Heart right ventricle (tissue), 16 donors: ENCODE measurements at regions not wholly inside any gene's neighbourhood (a gene's known extent, or its start where the extent isn't known, plus 50 kb on each side); places are given as distances from the start of the nearest gene placed in this dataset.
"Not testable (repeated sequence)": the region's sequence is repeated elsewhere in the genome, so short reads cannot be mapped to it uniquely, and the experiment has no call there.

Source experiments
- ATAC-seq, 8 donors: fragments of 200-7000 bp; cut with Tn5 transposase; one replicate each; pipeline ENCODE4 v1.9.1; 2020; ENCODE audit warnings: mild to moderate bottlenecking in 8 of 8, moderate library complexity in 8 of 8, moderate number of reproducible peaks in 1 of 8
- DNase-seq, 2 donors: peaks; one replicate each; pipeline ENCODE4 v3.0.0-alpha.2; 2020
- H3K27ac ChIP-seq, 10 donors: fragments of 200-600 bp; sonication (generic) in 2 of 10; one replicate each; pipeline versions ENCODE4 v1.5.0 to v1.8.0; 2020 to 2022; ENCODE audit warnings: mild to moderate bottlenecking in 3 of 10
- H3K27me3 ChIP-seq, 7 donors: fragments of 200-600 bp; one replicate each; pipeline ENCODE4 v1.8.0; 2021 to 2022; ENCODE audit warnings: mild to moderate bottlenecking in 2 of 7
- H3K36me3 ChIP-seq, 9 donors: fragments of 200-600 bp; sonication (generic) in 1 of 9; one replicate each; pipeline versions ENCODE4 v1.5.0 to v1.8.0; 2020 to 2022; ENCODE audit warnings: mild to moderate bottlenecking in 2 of 9
- H3K4me1 ChIP-seq, 9 donors: fragments of 200-600 bp; sonication (generic) in 1 of 9; one replicate each; pipeline versions ENCODE4 v1.5.0 to v1.8.0; 2020 to 2022; ENCODE audit warnings: mild to moderate bottlenecking in 4 of 9
- H3K4me3 ChIP-seq, 10 donors: fragments of 200-600 bp; sonication (generic) in 2 of 10; one replicate each; pipeline versions ENCODE4 v1.5.0 to v1.8.0; 2020 to 2022; ENCODE audit warnings: mild to moderate bottlenecking in 7 of 10, moderate library complexity in 2 of 10
- H3K9me3 ChIP-seq, 11 donors: fragments of 200-600 bp in 10 of 11; sonication (generic) in 2 of 11; one replicate each; pipeline versions ENCODE4 v1.5.0 to v1.8.0; 2013 to 2022; ENCODE audit warnings: mild to moderate bottlenecking in 2 of 11, control low read depth in 1 of 11, moderate library complexity in 1 of 11
- WGBS, 2 donors: extraction: QIAGEN DNeasy Blood & Tissue Kit; methylation state at CpG; one replicate each; pipeline ENCODE4 v1.1.7; 2013; ENCODE audit warnings: inconsistent platforms in 1 of 2; 5-methylcytosine and 5-hydroxymethylcytosine counted together
- intact Hi-C, 10 donors: fragments of 100-400 bp; cut with DNase I; formaldehyde crosslinking; loops; one replicate each; pipeline versions ENCODE4 v1.11.1 to v1.14.2; 2022
- TF ChIP-seq, protein P1 (sequence below), 9 donors: fragments of 200-600 bp; sonication (generic) in 2 of 9; IDR thresholded peaks; one replicate each; pipeline versions ENCODE4 v1.5.0 to v1.8.0; 2021 to 2022; ENCODE audit warnings: antibody characterized with exemption in 9 of 9, mild to moderate bottlenecking in 5 of 9, moderate library complexity in 1 of 9
- donor health status: Arrhythmogenic right ventricular cardiomyopathy.
- donor health status: ischemic (EF 13 %, LVEDD 7.1; RV severe dilation, severe dysfunction).
- donor health status: healthy with polysubstance abuse.
- donor health status: DM: no; HTN: yes; CAD: no.
- donor health status: DM: no; HTN: no; CAD: no.
- donor health status: ischemic (EF 25% LVEDD 6.9; RV normal size, moderate dysfunction).
- donor health status: ischemic (EF 25% LVEDD 5.7; RV mildly dilated, moderate dysfunction).
- donor health status: healthy.
- donor health status: DM: yes; HTN: yes; CAD: no.
- donor health status: Ischemic cardiomyopathy.
- donor health status: ischemic (EF 35%, LVEDD 5.7; RV mildly dilated, moderate dysfunction).
- donor health status: nonischemic (EF 11% LVEDD 7.7; RV severe dilation, severe dysfunction).
- donor health status: DM: yes; HTN: yes; CAD: no.
- donor health status: PGD.
- donor health status: ischemic (EF 29% LVEDD 5.4; RV normal size, mild dysfunction).
- donor health status: nonischemic (EF 23%, LVEDD 6.1; RV moderate dilation, normal function).

DNA sequence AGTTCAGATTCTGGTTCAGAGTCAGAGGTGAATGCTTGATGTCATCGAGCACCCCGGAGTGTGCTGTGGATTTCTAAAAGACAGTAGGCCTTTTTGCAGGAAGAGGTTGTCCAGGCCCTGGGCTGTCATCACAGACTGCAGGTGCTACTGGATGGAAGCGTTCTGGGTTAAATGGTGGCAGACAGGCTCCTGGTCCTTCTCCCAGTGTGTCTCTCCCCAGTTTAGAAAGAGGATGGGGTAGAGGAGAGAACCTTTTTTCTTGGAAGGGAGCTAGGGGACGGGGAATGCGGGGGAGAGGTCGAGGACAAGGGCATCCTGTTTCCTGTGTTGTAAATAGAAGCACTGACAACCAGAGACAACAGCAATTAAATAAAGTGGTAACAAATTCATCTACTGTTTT, 102.3 kb upstream of the NUDT6 start:
- no peaks in the 10 kb centered on the region for H3K9me3 ChIP-seq
- WGBS, 2 donors: 18 to 33% methylated on average over 6 of the region's 6 CpGs

DNA sequence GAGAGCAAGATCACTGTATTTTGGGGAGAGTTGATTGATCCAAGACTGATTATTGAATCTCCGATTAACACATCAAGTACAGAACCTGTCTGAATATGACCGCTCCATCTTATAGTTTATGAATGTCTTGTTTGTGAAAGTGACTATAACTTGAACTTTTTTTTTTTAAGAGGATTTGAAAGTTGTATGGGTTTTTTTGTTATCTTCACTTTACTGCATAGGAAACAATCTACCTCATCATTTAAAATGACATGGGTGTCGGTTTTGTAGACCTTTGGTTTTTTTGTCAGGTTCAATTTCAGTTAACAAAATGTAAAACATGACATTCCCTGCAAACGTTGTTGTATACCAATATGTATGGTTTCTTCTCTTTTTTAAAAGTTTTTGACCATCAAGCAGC, 103.0 kb upstream of the NUDT6 start:
- no peak overlapping the region for H3K4me3 ChIP-seq
- ATAC-seq (no peak), DNase-seq (no peak)
- H3K27ac ChIP-seq: no peak overlapping the region
- TF ChIP-seq, protein P1, sequence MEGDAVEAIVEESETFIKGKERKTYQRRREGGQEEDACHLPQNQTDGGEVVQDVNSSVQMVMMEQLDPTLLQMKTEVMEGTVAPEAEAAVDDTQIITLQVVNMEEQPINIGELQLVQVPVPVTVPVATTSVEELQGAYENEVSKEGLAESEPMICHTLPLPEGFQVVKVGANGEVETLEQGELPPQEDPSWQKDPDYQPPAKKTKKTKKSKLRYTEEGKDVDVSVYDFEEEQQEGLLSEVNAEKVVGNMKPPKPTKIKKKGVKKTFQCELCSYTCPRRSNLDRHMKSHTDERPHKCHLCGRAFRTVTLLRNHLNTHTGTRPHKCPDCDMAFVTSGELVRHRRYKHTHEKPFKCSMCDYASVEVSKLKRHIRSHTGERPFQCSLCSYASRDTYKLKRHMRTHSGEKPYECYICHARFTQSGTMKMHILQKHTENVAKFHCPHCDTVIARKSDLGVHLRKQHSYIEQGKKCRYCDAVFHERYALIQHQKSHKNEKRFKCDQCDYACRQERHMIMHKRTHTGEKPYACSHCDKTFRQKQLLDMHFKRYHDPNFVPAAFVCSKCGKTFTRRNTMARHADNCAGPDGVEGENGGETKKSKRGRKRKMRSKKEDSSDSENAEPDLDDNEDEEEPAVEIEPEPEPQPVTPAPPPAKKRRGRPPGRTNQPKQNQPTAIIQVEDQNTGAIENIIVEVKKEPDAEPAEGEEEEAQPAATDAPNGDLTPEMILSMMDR (IDR thresholded peaks at IDR 0.05): no peak
- intact Hi-C loops: no loop called here
- WGBS, 2 donors: 90 to 94% methylated on average over 4 of the region's 4 CpGs
- H3K36me3 ChIP-seq: peaks cover 0 to 21% (median 0%) of the 10 kb centered on the region in 9 donors
- H3K4me1 ChIP-seq: peaks cover 0 to 12% (median 8%) of the 10 kb centered on the region in 9 donors
- H3K27me3 ChIP-seq: no peaks in the 10 kb centered on the region
- no peaks in the 10 kb centered on the region for H3K9me3 ChIP-seq

More for the DNA sequence above, 102.3 kb upstream of the NUDT6 start:
- no peak overlapping the region for H3K27ac ChIP-seq
- no peaks in the 10 kb centered on the region for H3K27me3 ChIP-seq
- ATAC-seq (peak in 6 of 8 donors; percentile 37 to 64 (median 56)), DNase-seq (no peak)
- TF ChIP-seq, protein P1 (IDR thresholded peaks at IDR 0.05): no peak
- peaks cover 0 to 12% (median 8%) of the 10 kb centered on the region in 9 donors for H3K4me1 ChIP-seq
- intact Hi-C loops: no loop called here
- no peak overlapping the region for H3K4me3 ChIP-seq
- peaks cover 0 to 18% (median 0%) of the 10 kb centered on the region in 9 donors for H3K36me3 ChIP-seq

DNA sequence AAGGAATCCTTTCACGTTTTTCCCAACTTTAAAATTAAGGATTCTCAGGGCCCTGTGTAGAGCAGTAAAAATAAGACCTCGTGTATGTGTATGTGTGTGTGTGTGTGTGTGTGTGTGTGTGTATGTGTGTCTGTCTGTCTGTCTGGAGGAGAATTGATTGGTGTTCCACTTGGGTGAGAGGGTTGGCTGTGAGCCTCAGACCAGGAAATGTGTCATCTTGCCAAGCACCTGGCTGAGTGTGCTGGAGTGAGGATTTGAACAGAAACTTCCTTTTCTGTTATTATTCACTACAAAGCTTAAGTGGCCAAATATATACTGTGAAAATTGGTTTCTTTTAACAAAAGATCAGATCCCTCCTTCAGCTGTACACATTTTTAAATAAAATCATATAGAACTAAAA, 103.6 kb upstream of the NUDT6 start:
- 58 to 66% methylated on average over 2 of the region's 2 CpGs for WGBS, 2 donors
- DNase-seq, H3K4me3 ChIP-seq, H3K27me3 ChIP-seq, ATAC-seq, H3K9me3 ChIP-seq, H3K27ac ChIP-seq, intact Hi-C loops: not testable (repeated sequence)
- Histone ChIP-seq H3K4me1 (peaks cover 0 to 12% (median 8%) of the 10 kb centered on the region in 9 donors), H3K36me3 (peaks cover 0 to 21% (median 0%) of the 10 kb centered on the region in 9 donors)

DNA sequence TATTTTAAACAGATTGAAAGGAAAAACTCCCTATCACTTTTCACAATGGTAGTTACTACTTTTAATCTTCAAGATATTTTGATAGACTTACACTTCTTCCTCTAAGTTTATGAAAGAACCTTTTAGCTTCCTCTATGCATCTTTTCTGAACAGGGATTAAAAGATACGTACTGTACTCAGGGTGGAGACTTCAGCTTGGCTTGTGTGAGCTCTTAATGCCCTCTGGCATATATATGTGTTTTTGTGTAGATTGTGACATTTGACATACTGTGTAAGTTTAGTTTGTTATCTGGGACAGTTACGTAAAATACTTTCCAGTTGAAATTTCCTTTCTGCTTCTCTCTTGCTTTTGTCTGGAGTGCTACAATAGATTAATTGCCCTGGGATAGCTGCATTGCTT, 109.3 kb upstream of the NUDT6 start:
- no peak for ATAC-seq
- no peaks in the 10 kb centered on the region for H3K9me3 ChIP-seq
- no peak overlapping the region for H3K27ac ChIP-seq
- peaks cover 0 to 21% (median 0%) of the 10 kb centered on the region in 9 donors for H3K36me3 ChIP-seq
- no peaks in the 10 kb centered on the region for H3K4me1 ChIP-seq
- no peaks in the 10 kb centered on the region for H3K27me3 ChIP-seq
- 88 to 91% methylated on average over 2 of the region's 2 CpGs for WGBS, 2 donors
- intact Hi-C loops: no loop called here
- no peak overlapping the region for H3K4me3 ChIP-seq
- DNase-seq: no peak
- TF ChIP-seq, protein P1 (IDR thresholded peaks at IDR 0.05): no peak

DNA sequence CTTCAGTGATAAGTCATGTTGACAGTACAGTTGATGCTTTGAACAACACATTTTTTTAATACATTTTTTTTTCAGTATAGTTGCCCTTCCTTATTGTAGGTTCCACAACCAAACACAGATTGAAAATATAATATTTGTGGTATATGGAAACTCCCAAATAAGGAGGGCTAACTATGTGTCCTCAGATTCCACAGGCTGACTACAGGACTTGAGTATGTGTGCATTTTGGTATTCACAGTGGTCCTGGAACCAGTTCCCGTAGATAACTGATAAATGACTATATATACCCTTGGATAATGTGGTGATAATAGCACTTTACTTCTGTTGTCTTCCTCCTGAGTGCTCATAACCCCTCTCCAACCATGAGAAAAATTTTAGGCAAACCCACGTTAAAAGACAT, 111.6 kb upstream of the NUDT6 start:
- intact Hi-C loops: no loop called here
- Histone ChIP-seq H3K36me3 (peaks cover 0 to 10% (median 0%) of the 10 kb centered on the region in 9 donors), H3K27ac (no peak overlapping the region), H3K4me1 (no peaks in the 10 kb centered on the region), H3K27me3 (no peaks in the 10 kb centered on the region), H3K9me3 (no peaks in the 10 kb centered on the region), H3K4me3 (no peak overlapping the region)
- 66 to 73% methylated on average over 2 of the region's 2 CpGs for WGBS, 2 donors
- DNase-seq (no peak), ATAC-seq (no peak)
- TF ChIP-seq, protein P1 (IDR thresholded peaks at IDR 0.05): no peak
